ENCODE measurements at regions not wholly inside any gene's neighbourhood (a gene's known extent, or its start where the extent isn't known, plus 50 kb on each side); places are given as distances from the start of the nearest gene placed in this dataset.

DNA sequence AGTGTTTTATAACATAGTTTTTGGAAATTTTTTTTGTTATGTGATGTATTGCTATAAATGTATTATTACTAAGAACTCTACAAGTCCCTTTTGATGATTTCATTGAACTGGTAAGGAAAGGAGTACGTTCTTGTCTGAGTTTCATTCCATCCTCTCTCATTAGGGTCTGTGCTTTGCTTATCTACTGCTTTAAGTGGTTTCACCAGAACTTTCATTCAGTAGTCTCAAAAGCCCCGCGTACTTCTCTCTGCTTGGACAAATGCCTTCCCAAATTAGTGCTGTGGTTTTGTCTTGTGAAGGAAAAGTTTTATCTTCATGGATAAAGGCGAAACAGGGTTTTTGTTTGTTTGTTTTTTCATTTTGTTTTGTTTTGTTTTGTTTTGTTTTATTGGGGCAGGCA lies 469.8 kb upstream of the WWC1 start:
- dilution Hi-C loops (cut with MboI; ENCODE audit: extremely low pct_ligation_motif_present, low sequenced_read_pairs) (no loop called here), intact Hi-C loops (cut with micrococcal nuclease) (no loop called here)
- FAIRE-seq (no peak), DNase-seq (ENCODE audit: low read depth, low spot score) (no peak)
- H4K20me1 ChIP-seq (replicated peaks; ENCODE audit: control insufficient read depth, extremely low read depth, insufficient read depth, low read length), result no peaks in the 10 kb centered on the region
- H2AFZ ChIP-seq (ENCODE audit: low read depth, low read length), result no peak overlapping the region
- BruUV-seq (replicated peaks), result no TSS peak
- TF ChIP-seq POLR2A (IDR thresholded peaks at IDR 0.05; ENCODE audit: low read depth, low read length), result no peak
- no peak for TF ChIP-seq EZH2 (IDR thresholded peaks at IDR 0.05; ENCODE audit: borderline replicate concordance, low read depth, low read length, severe bottlenecking)
- TF ChIP-seq JUN (IDR thresholded peaks at IDR 0.05; ENCODE audit: borderline replicate concordance, insufficient read depth, insufficient read length, low read depth), result no peak
- TF ChIP-seq FOS (IDR thresholded peaks at IDR 0.05; ENCODE audit: borderline replicate concordance, insufficient read depth, low read length), result no peak
- no peak for TF ChIP-seq GATA2 (IDR thresholded peaks at IDR 0.05; ENCODE audit: insufficient read depth, insufficient read length, low read depth, low read length)
- no peak for TF ChIP-seq MYC (IDR thresholded peaks at IDR 0.05; ENCODE audit: low read depth, low read length)
- no peaks in the 10 kb centered on the region for H3K9me1 ChIP-seq (replicated peaks; ENCODE audit: control insufficient read depth, extremely low read depth, insufficient read depth, low read length)
- no peak overlapping the region for H3K9ac ChIP-seq (replicated peaks; ENCODE audit: extremely low read depth, insufficient read depth, low read length)
- H3K9me3 ChIP-seq (replicated peaks; ENCODE audit: control insufficient read depth, insufficient read depth, low read length), result peaks cover 12% of the 10 kb centered on the region
- ChIA-PET CTCF (no interaction called here), POLR2A (no interaction called here)
- no peak overlapping the region for H3K4me2 ChIP-seq (ENCODE audit: insufficient read depth, low read length)
- no peaks in the 10 kb centered on the region for H3K79me2 ChIP-seq (ENCODE audit: control insufficient read depth, insufficient read depth, low read length)
- H3K4me3 ChIP-seq (replicated peaks in 1 of 3; ENCODE audit: insufficient read depth in 1 of 3, low read depth in 1 of 3, low read length in 3 of 3), result no peak overlapping the region
- no peak overlapping the region for H3K27ac ChIP-seq (ENCODE audit: insufficient read depth, low read depth, low read length)
- H3K36me3 ChIP-seq (ENCODE audit: control insufficient read depth in 2 of 2, extremely low read depth in 1 of 2, insufficient read depth in 2 of 2, low read length in 2 of 2), result no peaks in the 10 kb centered on the region
- no peaks in the 10 kb centered on the region for H3K27me3 ChIP-seq (ENCODE audit: control insufficient read depth in 2 of 2, insufficient read depth in 2 of 2, low read length in 2 of 2)
- no peaks in the 10 kb centered on the region for H3K4me1 ChIP-seq (ENCODE audit: control insufficient read depth, extremely low read depth, insufficient read depth, low read length)

DNA sequence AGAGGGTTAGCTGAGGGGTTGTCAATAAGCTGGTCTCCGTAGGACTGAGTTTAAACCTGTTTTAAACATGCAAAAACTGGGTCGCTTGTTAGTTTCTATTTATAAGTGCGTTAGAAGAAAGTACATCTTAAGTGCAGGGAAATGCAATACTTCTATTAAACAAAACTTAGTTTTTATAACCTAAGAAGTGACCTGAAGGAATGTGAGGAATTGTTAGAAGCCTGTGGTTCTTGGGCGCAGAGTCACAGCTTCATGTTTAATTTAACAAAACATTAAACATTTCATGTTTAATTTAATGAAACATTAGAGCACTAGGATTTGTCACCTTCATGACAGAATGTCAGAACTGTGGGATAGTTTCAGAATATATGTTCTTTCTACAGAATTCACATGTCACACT lies 469.2 kb upstream of the WWC1 start:
- Histone ChIP-seq H3K4me1 (ENCODE audit: control insufficient read depth, extremely low read depth, insufficient read depth, low read length) (no peaks in the 10 kb centered on the region), H3K4me3 (replicated peaks in 1 of 3; ENCODE audit: insufficient read depth in 1 of 3, low read depth in 1 of 3, low read length in 3 of 3) (no peak overlapping the region), H3K4me2 (ENCODE audit: insufficient read depth, low read length) (no peak overlapping the region), H4K20me1 (replicated peaks; ENCODE audit: control insufficient read depth, extremely low read depth, insufficient read depth, low read length) (no peaks in the 10 kb centered on the region), H3K9ac (replicated peaks; ENCODE audit: extremely low read depth, insufficient read depth, low read length) (no peak overlapping the region), H3K9me3 (replicated peaks; ENCODE audit: control insufficient read depth, insufficient read depth, low read length) (peaks cover 9% of the 10 kb centered on the region), H2AFZ (ENCODE audit: low read depth, low read length) (no peak overlapping the region), H3K79me2 (ENCODE audit: control insufficient read depth, insufficient read depth, low read length) (no peaks in the 10 kb centered on the region), H3K36me3 (ENCODE audit: control insufficient read depth in 2 of 2, extremely low read depth in 1 of 2, insufficient read depth in 2 of 2, low read length in 2 of 2) (no peaks in the 10 kb centered on the region), H3K27ac (ENCODE audit: insufficient read depth, low read depth, low read length) (no peak overlapping the region), H3K27me3 (ENCODE audit: control insufficient read depth in 2 of 2, insufficient read depth in 2 of 2, low read length in 2 of 2) (no peaks in the 10 kb centered on the region), H3K9me1 (replicated peaks; ENCODE audit: control insufficient read depth, extremely low read depth, insufficient read depth, low read length) (no peaks in the 10 kb centered on the region)
- intact Hi-C loops (cut with micrococcal nuclease) (no loop called here), dilution Hi-C loops (cut with MboI; ENCODE audit: extremely low pct_ligation_motif_present, low sequenced_read_pairs) (no loop called here)
- TF ChIP-seq EZH2 (IDR thresholded peaks at IDR 0.05; ENCODE audit: borderline replicate concordance, low read depth, low read length, severe bottlenecking) (no peak), POLR2A (IDR thresholded peaks at IDR 0.05; ENCODE audit: low read depth, low read length) (no peak), GATA2 (IDR thresholded peaks at IDR 0.05; ENCODE audit: insufficient read depth, insufficient read length, low read depth, low read length) (no peak), MYC (IDR thresholded peaks at IDR 0.05; ENCODE audit: low read depth, low read length) (no peak), POLR2AphosphoS5 (IDR thresholded peaks at IDR 0.05; ENCODE audit: insufficient read depth, low read depth, low read length) (no peak), JUN (IDR thresholded peaks at IDR 0.05; ENCODE audit: borderline replicate concordance, insufficient read depth, insufficient read length, low read depth) (no peak), FOS (IDR thresholded peaks at IDR 0.05; ENCODE audit: borderline replicate concordance, insufficient read depth, low read length) (no peak)
- TF ChIP-seq, protein P1, sequence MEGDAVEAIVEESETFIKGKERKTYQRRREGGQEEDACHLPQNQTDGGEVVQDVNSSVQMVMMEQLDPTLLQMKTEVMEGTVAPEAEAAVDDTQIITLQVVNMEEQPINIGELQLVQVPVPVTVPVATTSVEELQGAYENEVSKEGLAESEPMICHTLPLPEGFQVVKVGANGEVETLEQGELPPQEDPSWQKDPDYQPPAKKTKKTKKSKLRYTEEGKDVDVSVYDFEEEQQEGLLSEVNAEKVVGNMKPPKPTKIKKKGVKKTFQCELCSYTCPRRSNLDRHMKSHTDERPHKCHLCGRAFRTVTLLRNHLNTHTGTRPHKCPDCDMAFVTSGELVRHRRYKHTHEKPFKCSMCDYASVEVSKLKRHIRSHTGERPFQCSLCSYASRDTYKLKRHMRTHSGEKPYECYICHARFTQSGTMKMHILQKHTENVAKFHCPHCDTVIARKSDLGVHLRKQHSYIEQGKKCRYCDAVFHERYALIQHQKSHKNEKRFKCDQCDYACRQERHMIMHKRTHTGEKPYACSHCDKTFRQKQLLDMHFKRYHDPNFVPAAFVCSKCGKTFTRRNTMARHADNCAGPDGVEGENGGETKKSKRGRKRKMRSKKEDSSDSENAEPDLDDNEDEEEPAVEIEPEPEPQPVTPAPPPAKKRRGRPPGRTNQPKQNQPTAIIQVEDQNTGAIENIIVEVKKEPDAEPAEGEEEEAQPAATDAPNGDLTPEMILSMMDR (IDR thresholded peaks at IDR 0.05; ENCODE audit: extremely low read depth in 1 of 2, insufficient read depth in 1 of 2, low read depth in 1 of 2, low read length in 2 of 2), result no peak
- TF ChIP-seq, protein P2, sequence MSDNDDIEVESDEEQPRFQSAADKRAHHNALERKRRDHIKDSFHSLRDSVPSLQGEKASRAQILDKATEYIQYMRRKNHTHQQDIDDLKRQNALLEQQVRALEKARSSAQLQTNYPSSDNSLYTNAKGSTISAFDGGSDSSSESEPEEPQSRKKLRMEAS (IDR thresholded peaks at IDR 0.05; ENCODE audit: insufficient read depth, insufficient read length), result no peak
- ChIA-PET CTCF (no interaction called here), POLR2A (no interaction called here)
- DNase-seq (ENCODE audit: low read depth, low spot score) (no peak), FAIRE-seq (no peak)
- no TSS peak for BruUV-seq (replicated peaks)

Data from endothelial cell of umbilical vein (primary cell).